ENCODE measurements at regions not wholly inside any gene's neighbourhood (a gene's known extent, or its start where the extent isn't known, plus 50 kb on each side); places are given as distances from the start of the nearest gene placed in this dataset.

DNA sequence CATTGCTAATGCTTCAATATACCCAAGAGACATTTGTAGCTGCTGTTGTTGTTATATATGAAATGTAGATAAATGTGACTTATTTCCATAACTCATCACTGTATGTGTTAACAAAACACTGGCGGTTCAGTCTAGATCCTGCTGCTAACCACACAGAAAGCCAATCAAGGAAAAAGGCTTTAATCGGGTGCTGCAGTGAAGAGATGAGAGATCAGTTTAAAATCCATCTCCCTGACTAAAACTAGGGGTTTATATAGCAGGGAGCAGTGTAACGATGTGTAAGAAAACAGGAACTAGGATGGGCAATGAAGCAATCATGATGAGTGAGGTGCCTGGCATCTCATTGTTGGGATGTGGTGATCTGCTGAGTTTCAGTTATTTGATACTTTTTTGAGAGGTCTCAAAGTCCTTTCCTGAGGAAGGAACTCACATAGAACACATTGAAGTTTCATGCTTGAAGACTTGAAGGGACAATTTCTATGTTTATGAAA is 677.7 kb upstream of the CDH7 start:
- Histone ChIP-seq H3K27ac (no peak overlapping the region), H3K9me3 (no peaks in the 10 kb centered on the region), H3K36me3 (no peaks in the 10 kb centered on the region), H3K4me3 (no peak overlapping the region), H3K27me3 (no peaks in the 10 kb centered on the region), H3K4me1 (no peaks in the 10 kb centered on the region)
- TF ChIP-seq POLR2A (IDR thresholded peaks at IDR 0.05): no peak
- TF ChIP-seq, protein P1, sequence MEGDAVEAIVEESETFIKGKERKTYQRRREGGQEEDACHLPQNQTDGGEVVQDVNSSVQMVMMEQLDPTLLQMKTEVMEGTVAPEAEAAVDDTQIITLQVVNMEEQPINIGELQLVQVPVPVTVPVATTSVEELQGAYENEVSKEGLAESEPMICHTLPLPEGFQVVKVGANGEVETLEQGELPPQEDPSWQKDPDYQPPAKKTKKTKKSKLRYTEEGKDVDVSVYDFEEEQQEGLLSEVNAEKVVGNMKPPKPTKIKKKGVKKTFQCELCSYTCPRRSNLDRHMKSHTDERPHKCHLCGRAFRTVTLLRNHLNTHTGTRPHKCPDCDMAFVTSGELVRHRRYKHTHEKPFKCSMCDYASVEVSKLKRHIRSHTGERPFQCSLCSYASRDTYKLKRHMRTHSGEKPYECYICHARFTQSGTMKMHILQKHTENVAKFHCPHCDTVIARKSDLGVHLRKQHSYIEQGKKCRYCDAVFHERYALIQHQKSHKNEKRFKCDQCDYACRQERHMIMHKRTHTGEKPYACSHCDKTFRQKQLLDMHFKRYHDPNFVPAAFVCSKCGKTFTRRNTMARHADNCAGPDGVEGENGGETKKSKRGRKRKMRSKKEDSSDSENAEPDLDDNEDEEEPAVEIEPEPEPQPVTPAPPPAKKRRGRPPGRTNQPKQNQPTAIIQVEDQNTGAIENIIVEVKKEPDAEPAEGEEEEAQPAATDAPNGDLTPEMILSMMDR (IDR thresholded peaks at IDR 0.05): no peak
- no peak for DNase-seq

GRCh38 chr18:65057439-65058083 is 693.3 kb upstream of the CDH7 start:
- no peak for DNase-seq
- H3K9me3 ChIP-seq: no peaks in the 10 kb centered on the region
- no peaks in the 10 kb centered on the region for H3K27me3 ChIP-seq
- TF ChIP-seq, protein P1 (IDR thresholded peaks at IDR 0.05): no peak
- TF ChIP-seq POLR2A (IDR thresholded peaks at IDR 0.05): no peak
- H3K36me3 ChIP-seq: no peaks in the 10 kb centered on the region
- no peak overlapping the region for H3K27ac ChIP-seq
- H3K4me3 ChIP-seq: no peak overlapping the region
- H3K4me1 ChIP-seq: no peaks in the 10 kb centered on the region

DNA sequence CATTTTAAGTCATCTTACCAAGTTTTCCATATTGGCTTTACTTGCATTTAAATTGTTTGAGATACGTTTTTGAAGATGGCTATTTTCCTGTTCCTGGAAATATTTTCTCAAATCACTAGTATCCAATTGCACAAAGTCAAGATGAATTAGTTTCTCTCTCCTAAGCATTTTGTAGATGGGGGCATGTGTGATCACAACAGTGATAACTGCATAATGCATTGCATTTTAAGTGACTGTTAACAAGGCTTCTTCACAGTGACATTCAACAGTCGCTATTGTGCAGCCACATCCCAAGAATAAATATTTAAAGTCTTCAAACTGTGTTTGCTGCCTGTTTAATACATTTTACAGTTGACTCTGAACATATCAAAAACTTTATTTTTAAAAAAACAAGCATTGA is 694.2 kb upstream of the CDH7 start:
- no peak for DNase-seq

GRCh38 chr18:65049586-65049985 is 701.2 kb upstream of the CDH7 start:
- TF ChIP-seq, protein P1 (IDR thresholded peaks at IDR 0.05): no peak
- no peak for TF ChIP-seq POLR2A (IDR thresholded peaks at IDR 0.05)
- DNase-seq: no peak

More for the DNA sequence above, 694.2 kb upstream of the CDH7 start:
- TF ChIP-seq, protein P1 (IDR thresholded peaks at IDR 0.05): no peak
- TF ChIP-seq POLR2A (IDR thresholded peaks at IDR 0.05): no peak
- H3K4me1 ChIP-seq: no peaks in the 10 kb centered on the region
- H3K9me3 ChIP-seq: no peaks in the 10 kb centered on the region
- H3K36me3 ChIP-seq: no peaks in the 10 kb centered on the region
- no peaks in the 10 kb centered on the region for H3K27me3 ChIP-seq
- no peak overlapping the region for H3K4me3 ChIP-seq
- H3K27ac ChIP-seq: no peak overlapping the region

GRCh38 chr18:65039578-65039977 is 711.2 kb upstream of the CDH7 start:
- H3K9me3 ChIP-seq: no peaks in the 10 kb centered on the region
- no peaks in the 10 kb centered on the region for H3K27me3 ChIP-seq
- H3K27ac ChIP-seq: no peak overlapping the region
- no peaks in the 10 kb centered on the region for H3K4me1 ChIP-seq
- H3K36me3 ChIP-seq: no peaks in the 10 kb centered on the region
- DNase-seq: no peak
- TF ChIP-seq, protein P1 (IDR thresholded peaks at IDR 0.05): no peak
- no peak for TF ChIP-seq POLR2A (IDR thresholded peaks at IDR 0.05)
- H3K4me3 ChIP-seq: no peak overlapping the region

More at GRCh38 chr18:65049586-65049985, 701.2 kb upstream of the CDH7 start:
- Histone ChIP-seq H3K4me3 (no peak overlapping the region), H3K4me1 (no peaks in the 10 kb centered on the region), H3K36me3 (no peaks in the 10 kb centered on the region), H3K9me3 (no peaks in the 10 kb centered on the region), H3K27ac (no peak overlapping the region), H3K27me3 (no peaks in the 10 kb centered on the region)

All from Peyer's patch (tissue), 4 donors.